GM12801 (cell line): ENCODE measurements at regions not wholly inside any gene's neighbourhood (a gene's known extent, or its start where the extent isn't known, plus 50 kb on each side); places are given as distances from the start of the nearest gene placed in this dataset.

Experiments
- CTCF ChIP-seq: IDR thresholded peaks from one replicate; pipeline ENCODE4 v1.5.1; 2011; ENCODE audit warnings: control low read depth; ENCODE audit not compliant: insufficient read length; ENCODE audit errors: extremely low read depth

- TF ChIP-seq CTCF: no peak
Measured at GRCh38 chr14:71365361-71365760, 458.1 kb downstream of the PCNX1 start.

- TF ChIP-seq CTCF: no peak
Measured at GRCh38 chr14:71366861-71367260, 459.6 kb downstream of the PCNX1 start.

DNA sequence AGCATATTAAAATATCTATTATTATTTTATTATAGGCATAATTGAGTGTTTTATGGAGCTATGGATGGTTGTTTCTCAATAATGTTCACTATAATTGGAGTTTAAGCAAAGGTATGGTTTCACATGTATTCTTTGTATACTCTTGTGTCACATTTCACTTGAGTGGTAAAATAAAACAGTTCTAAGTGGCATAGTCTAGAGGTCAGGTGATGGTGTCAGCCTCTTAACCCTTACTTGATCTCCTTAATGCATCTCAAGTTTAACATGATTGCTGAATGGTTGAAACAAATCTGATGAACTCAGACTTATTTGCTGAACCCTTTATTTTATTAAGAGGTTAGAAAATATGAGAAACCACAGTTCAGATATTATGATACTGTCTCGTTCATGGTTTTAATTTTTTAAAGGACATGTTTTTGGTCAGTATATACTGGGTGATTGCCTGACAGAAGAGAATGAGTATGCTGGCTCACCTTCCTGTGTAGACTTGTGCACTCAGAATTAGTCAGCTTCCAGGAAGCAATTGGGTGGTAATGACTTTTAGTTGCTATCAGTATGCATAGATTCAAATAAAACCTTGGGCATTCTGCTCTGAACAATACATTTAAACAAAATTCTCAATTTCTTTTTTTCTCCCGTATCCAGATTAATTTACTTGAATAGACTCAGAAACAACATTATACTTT, 464.6 kb downstream of the PCNX1 start:
- no peak for TF ChIP-seq CTCF

- no peak for TF ChIP-seq CTCF
Measured at GRCh38 chr14:71372411-71372838, 465.2 kb downstream of the PCNX1 start.

DNA sequence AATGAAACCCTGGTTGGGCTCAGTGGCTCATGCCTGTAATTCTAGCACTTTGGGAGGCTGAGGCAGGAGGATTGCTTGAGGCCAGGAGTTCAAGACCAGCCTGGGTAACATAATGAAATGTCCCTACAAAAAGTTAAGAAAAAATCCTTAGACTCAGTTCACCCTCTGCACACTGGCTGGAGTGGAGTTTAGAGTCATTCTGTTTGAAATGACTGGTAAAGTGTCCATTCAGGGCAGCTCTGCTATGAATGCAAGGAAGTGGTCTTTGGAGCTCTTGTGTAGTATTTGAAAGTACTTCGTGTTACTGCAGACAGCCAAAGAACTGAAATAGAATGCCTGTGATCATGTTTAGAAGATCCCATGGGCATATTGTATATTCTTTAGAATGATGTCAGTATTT, 466.5 kb downstream of the PCNX1 start:
- TF ChIP-seq CTCF: no peak

- TF ChIP-seq CTCF: no peak
Measured at GRCh38 chr14:71374989-71375388, 467.7 kb downstream of the PCNX1 start.

GRCh38 chr14:71377099-71377498, 469.8 kb downstream of the PCNX1 start:
- no peak for TF ChIP-seq CTCF
